SHP77 treated with DMSO at 0.1 percent for 48 hours (cell line): ENCODE measurements at regions not wholly inside any gene's neighbourhood (a gene's known extent, or its start where the extent isn't known, plus 50 kb on each side); places are given as distances from the start of the nearest gene placed in this dataset.

Experiments used
- DNase-seq: peaks from one replicate; lab custom pipeline; 2025; lab: John Stamatoyannopoulos, UW

GRCh38 chr14:51513281-51513680, 138.4 kb upstream of the FRMD6 start:
- no peak for DNase-seq

DNA sequence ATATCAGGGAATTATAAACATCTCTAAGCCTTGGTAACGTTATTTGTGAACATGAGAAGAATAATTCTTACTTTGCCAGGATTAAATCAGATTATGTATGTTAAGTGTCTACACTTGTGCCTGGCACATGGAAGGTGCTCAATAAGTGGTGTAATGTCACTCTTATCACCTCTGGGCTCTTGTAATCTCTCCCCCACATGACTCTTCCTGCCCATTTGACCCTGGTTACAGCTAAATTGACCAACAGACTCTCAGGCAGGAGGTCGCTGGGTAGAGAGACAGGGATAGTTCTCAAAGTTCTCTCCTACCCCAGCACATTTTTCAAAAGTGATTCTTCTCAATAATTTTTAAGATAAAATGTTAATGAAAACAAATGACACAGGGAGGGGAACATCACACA, 137.8 kb upstream of the FRMD6 start:
- no peak for DNase-seq

DNA sequence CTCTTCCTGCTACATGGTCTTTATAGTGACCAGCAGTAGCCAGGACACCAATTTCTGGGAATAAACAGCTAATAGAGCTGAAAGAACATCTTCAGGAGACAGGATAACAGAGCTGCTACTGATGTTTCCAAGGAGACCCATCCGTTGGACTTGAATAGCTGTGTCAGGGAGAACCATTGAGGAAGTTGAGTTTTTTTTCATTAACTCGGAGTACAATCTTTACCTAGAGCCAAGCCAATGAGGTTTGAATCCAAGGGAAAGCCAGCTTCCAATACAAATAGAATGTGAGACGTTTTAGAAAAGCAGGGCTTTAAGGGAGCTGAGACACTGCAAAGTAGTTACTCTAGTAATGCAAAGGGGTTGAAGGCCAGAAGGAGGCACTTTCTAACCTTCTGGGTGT, 136.1 kb upstream of the FRMD6 start:
- DNase-seq = no peak

DNA sequence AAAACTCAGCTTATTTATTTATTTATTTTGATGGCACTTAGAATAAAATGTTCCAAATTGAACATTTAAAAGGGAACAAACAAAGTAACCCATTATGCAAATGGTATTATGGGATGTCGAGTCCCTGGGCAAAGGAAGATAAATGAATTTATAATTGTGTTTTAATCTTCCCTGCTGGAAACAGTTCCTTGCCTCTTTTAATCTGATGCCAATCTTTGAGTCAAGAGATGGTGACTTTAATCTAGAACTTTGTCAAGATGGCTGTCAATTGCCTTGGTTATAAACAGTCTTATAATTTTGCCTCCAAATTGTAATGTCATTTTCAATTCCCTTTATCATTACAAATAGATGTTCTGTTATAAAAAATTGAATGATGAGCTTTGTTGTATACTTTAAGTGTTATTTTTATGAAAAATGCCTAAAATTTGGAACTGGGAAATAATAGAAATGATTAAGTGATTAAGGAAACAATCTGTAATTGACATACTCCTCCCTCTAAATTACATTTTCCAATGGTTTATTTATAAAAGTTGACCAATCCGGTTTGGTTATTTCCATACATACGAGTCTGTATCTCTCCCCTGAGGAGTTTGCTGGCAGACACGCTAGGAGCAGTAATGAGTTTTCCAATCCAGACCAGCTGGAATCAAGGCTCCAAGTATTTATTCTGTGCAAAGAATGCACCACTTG, 134.9 kb upstream of the FRMD6 start:
- DNase-seq = no peak

DNA sequence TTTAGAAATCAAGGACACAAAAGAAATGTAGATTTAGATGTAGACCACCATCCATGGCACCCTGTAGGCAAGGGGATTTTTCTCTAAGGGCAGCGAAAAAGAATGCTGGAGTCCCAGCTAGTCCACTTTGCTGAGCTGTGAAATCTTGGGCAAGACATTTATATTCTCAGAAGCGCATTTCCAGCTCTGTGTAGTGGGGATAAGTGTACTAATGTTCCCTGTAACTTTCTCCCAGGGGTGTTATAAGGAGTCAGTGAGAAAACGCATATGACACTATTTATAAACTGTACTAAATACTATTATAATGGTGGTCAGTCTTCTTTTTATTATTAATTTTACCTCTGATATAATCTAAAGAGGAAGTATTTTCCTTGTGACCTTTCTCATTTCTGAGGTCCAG, 133.4 kb upstream of the FRMD6 start:
- DNase-seq = no peak

GRCh38 chr14:51518711-51519110, 133.0 kb upstream of the FRMD6 start:
- no peak for DNase-seq

GRCh38 chr14:51520087-51520486, 131.6 kb upstream of the FRMD6 start:
- DNase-seq = no peak

DNA sequence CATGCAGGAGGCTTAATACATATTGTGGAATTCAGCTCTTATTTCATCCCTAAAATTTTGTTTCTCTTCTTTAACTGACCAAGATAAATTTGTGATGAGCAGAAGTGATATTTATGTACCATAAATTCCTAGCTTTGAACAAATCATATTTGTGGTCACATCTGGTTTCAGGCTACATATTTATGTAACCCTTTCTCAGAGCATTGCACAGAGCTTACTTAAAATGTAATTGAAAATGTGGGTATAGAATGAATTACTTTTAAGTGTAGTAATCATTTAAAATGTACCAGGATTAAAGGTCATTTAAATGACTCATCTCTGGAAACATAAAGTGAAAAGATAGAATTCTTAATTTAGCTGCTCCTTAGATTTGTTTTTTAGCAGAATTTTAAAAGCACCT, 129.9 kb upstream of the FRMD6 start:
- DNase-seq = no peak

DNA sequence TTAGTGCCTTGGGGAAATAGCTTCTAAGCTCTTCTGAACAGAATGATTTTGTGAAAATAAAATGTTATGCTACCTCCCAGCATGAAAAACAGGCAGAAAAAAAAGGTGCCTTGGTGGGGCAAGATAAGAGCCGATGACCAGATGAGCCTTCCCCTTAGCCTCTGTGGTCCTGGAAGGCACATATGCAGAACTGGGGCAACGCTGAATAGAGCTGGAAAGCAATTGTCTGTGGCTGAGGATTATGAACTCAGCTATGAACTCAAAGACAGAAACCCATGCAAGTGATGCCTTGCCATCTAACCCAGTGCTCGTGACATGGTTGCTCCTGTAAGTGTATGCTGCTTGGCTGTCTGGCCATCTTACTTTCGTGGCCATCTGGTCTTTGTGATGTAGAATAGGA, 128.5 kb upstream of the FRMD6 start:
- no peak for DNase-seq

- DNase-seq = no peak
Observed at GRCh38 chr14:51525739-51526138, 126.0 kb upstream of the FRMD6 start.

- no peak for DNase-seq
Observed at GRCh38 chr14:51527073-51527472, 124.6 kb upstream of the FRMD6 start.

DNA sequence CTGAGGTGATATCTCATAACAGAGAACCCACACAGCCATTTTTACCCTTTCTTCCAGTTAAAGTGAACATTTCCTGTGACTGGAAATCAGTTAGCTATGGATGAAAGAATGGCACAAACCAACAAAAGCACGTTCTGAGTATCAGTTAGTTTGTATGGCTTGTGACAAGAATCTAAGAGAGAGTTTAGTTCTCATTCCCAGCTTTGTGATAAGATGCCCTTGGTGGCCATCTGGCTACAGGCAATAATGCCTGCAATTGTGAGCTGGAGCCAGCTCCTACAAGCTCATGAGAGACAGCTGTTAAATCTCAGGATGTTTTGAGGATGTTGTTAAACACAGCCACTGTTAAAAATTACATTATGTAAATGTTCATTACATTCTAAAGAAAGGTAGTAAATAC, 122.0 kb upstream of the FRMD6 start:
- DNase-seq = no peak

DNA sequence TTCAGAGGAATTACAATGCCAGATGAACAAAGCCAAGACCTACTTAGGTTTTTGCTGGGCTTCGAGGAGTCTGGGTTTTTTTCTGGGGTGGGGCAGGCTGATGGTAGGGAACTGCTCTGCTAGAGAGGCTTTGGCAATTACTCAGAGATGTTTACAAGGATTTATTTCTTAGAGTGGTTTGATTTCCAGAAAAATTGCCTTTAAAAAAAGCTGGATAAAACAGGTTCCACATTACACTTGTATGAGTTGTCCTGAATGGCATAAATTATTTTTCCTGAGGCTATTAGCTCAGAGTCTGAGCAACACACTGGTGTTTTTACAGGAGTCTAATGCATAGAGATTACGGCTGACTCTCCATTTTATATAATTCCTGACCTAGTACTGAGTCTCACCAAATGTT, 118.5 kb upstream of the FRMD6 start:
- DNase-seq = no peak

DNA sequence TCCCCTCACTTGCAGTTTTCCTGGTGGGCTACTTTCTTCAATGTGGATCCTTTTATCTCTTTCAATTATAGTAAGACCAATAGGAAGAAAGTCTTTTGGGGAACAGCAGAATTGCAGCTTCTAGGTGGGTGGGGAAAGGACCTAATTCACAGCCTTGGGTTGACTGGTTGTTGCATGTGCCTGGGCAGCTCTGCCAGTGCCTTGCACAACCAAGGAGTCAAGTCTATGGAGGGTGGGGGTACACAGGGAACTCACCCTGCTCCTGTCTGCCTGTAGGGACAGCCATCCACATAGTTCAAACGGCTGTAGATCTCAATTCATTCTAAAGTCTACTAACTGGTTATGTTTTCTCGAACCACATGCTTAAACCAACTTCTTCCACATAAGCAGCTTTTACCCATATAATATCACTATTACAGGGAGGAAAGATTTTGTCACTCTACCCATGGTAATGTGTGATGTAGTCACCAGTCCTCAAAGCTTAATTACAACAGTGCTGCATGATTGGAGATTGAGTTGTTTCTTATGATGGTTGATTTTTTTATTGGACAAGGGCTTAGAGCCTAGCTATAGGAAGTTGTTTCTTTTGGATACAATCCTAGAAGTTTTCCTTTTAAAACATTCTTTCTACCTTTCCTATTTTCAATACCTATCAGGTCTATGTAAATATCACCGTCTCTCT, 117.7 kb upstream of the FRMD6 start:
- DNase-seq = no peak

DNA sequence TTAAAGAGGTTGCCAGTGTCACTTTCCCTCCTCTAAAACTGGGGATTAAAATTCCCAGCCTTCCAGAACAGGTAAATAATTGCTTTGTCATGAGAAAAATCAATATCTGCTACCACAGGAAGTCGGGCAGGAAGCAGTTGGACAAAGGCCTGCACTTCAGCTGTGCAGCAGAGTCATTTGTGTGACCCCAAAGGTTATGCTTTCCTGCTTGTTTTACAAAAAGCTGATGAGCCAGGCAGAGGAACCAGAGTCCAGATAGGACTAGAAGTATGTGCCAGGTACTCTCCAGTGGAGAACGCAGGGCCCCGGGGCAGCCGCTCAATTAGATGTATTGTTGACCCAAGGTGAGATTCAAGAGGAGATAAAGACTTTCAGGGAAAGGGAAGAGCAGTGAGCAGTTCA, 117.1 kb upstream of the FRMD6 start:
- peak; percentile 79 for DNase-seq

DNA sequence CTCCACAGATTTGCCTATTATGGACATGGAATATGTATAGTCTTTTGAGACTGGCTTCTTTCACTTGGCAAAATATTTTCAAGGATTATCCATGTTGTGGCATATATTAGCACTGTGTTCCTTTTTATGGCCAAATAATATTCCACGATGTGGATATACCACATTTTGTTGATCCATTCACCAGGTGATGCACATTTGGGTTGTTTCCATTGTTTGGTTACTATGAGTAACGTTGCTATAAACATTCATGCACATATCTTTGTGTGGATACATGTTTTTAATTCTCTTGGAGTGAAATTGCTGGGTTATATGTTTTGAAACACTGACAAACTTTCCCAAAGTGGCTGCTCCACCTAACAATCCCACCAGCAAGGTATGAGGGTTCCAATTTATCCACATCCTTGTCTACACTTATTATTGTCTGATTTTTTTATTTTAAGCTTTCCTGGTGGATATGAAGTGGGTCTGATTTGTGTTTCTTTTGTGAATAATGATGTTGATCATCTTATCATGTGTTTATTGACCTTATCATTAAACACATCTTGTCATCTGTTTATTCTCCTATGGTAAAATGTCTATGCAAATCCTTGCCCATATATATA, 116.2 kb upstream of the FRMD6 start:
- DNase-seq = no peak

DNA sequence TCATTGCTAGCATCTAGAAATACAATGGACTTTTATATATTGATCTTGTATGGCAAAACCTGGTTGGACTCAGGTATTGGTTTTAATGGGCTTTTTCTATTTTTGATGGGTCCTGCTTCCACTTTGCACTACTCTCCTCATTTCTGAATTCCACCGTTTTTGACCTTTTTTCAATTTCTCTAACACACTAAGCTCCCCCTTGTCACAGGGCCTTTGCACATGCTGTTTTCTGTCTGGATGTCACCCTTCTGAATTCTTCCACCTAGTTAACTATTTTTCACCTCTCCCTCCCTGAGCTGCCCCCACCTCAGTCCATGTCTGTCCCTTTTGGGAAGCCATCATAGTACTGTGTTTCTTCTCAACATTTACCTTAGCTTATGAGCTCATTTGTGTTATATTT, 112.7 kb upstream of the FRMD6 start:
- no peak for DNase-seq

- no peak for DNase-seq
Observed at GRCh38 chr14:51539571-51540037, 112.1 kb upstream of the FRMD6 start.

DNA sequence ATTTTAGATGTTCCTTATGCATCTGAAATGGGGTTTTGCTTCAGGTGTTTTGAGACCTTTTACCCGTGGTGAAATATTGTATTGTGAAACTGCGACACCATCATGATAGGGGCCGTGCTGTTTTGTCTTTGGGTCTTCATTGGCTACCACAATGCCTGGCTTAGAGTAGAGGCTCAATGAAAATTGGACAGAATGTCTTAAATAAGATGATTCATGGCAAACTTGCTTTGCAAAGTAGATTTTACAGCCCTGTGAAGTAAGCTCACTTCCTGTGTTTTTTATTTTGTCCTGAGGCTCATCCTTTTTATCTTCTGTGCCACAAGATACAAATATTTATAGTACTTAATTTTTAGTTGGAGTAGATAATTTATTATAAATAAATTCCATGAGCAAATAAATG, 111.3 kb upstream of the FRMD6 start:
- no peak for DNase-seq

GRCh38 chr14:51544471-51544870, 107.2 kb upstream of the FRMD6 start:
- DNase-seq = no peak

- no peak for DNase-seq
Observed at GRCh38 chr14:51544901-51545300, 106.8 kb upstream of the FRMD6 start.

- no peak for DNase-seq
Observed at GRCh38 chr14:51545396-51545795, 106.3 kb upstream of the FRMD6 start.

DNA sequence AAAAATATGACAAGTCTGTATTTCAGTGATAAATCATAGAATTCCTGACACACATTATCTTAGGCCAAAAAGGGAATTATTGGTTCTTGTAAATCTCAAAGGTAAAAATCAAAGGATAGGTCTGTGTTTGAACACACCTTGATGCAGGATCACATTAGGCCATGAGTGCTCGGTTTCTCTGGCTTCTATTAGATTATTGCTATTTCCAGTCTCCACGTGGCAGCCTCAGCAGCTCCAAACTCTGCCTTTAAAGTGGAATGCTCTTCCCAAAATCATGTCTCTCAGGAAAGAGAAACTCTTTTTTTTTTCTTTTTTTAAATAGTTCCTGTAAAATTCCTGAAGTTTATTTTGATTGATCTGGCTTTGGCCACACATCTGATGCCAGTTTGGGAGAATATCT, 105.6 kb upstream of the FRMD6 start:
- no peak for DNase-seq
